ENCODE measurements at regions not wholly inside any gene's neighbourhood (a gene's known extent, or its start where the extent isn't known, plus 50 kb on each side); places are given as distances from the start of the nearest gene placed in this dataset.

- H3K4me2 ChIP-seq (ENCODE audit: low read depth, low read length, poor library complexity, severe bottlenecking), result no peak overlapping the region
- no peaks in the 10 kb centered on the region for H3F3A ChIP-seq (ENCODE audit: insufficient read depth)
- H3K9ac ChIP-seq (ENCODE audit: low read length), result no peak overlapping the region
- H4K20me1 ChIP-seq (ENCODE audit: low read depth, low read length), result no peaks in the 10 kb centered on the region
- TF ChIP-seq, protein P1, sequence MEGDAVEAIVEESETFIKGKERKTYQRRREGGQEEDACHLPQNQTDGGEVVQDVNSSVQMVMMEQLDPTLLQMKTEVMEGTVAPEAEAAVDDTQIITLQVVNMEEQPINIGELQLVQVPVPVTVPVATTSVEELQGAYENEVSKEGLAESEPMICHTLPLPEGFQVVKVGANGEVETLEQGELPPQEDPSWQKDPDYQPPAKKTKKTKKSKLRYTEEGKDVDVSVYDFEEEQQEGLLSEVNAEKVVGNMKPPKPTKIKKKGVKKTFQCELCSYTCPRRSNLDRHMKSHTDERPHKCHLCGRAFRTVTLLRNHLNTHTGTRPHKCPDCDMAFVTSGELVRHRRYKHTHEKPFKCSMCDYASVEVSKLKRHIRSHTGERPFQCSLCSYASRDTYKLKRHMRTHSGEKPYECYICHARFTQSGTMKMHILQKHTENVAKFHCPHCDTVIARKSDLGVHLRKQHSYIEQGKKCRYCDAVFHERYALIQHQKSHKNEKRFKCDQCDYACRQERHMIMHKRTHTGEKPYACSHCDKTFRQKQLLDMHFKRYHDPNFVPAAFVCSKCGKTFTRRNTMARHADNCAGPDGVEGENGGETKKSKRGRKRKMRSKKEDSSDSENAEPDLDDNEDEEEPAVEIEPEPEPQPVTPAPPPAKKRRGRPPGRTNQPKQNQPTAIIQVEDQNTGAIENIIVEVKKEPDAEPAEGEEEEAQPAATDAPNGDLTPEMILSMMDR (IDR thresholded peaks at IDR 0.05; ENCODE audit: insufficient read depth, low read length, poor library complexity, severe bottlenecking), result no peak
- no peak for TF ChIP-seq EZH2phosphoT487 (conservative IDR thresholded peaks at IDR 0.05; ENCODE audit: low read length)
- no peaks in the 10 kb centered on the region for H3K9me3 ChIP-seq (ENCODE audit: insufficient read depth, low read length)
- H3K4me3 ChIP-seq (ENCODE audit: insufficient read depth, low read length, poor library complexity, severe bottlenecking), result no peak overlapping the region
- no peaks in the 10 kb centered on the region for H3K9me2 ChIP-seq (replicated peaks; ENCODE audit: insufficient read depth, low read length)
- no peaks in the 10 kb centered on the region for H3K36me3 ChIP-seq (ENCODE audit: low read length)
- no peaks in the 10 kb centered on the region for H3K27me3 ChIP-seq (ENCODE audit: low read length)
- no peak overlapping the region for H3K27ac ChIP-seq (ENCODE audit: low read depth, low read length)
- H2AFZ ChIP-seq (ENCODE audit: low read depth, low read length, severe bottlenecking), result no peak overlapping the region
- no peaks in the 10 kb centered on the region for H3K79me2 ChIP-seq (ENCODE audit: insufficient read depth, low read length)
These were observed 383.0 kb upstream of the CDH4 start for GRCh38 chr20:60869087-60869486.

DNA sequence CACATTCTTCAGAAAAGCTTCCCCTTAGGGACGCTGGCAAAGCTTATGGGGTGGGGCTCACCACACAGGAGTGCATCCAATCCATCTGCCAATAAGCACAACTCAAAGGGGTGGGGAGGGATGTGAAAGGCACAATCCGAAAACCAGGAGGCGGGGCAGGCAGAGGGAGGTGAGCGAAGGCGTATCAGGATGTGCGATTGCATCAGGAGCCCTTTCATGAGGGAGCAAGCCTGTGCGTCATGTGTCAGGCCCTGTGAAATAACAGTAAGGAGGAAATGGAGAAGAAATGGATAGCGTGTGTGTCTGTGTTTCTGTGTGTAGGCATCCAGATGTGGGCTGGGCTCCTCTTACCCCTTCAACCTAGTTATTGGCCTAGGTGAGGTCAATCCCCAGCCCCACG, 382.4 kb upstream of the CDH4 start:
- no peaks in the 10 kb centered on the region for H3K79me2 ChIP-seq (ENCODE audit: insufficient read depth, low read length)
- H3K27me3 ChIP-seq (ENCODE audit: low read length), result no peaks in the 10 kb centered on the region
- no peak overlapping the region for H2AFZ ChIP-seq (ENCODE audit: low read depth, low read length, severe bottlenecking)
- H3K9ac ChIP-seq (ENCODE audit: low read length), result no peak overlapping the region
- TF ChIP-seq EZH2phosphoT487 (conservative IDR thresholded peaks at IDR 0.05; ENCODE audit: low read length), result no peak
- TF ChIP-seq, protein P1 (IDR thresholded peaks at IDR 0.05; ENCODE audit: insufficient read depth, low read length, poor library complexity, severe bottlenecking), result no peak
- H3K27ac ChIP-seq (ENCODE audit: low read depth, low read length), result no peak overlapping the region
- H3K9me2 ChIP-seq (replicated peaks; ENCODE audit: insufficient read depth, low read length), result no peaks in the 10 kb centered on the region
- H3K4me2 ChIP-seq (ENCODE audit: low read depth, low read length, poor library complexity, severe bottlenecking), result no peak overlapping the region
- no peaks in the 10 kb centered on the region for H3F3A ChIP-seq (ENCODE audit: insufficient read depth)
- H4K20me1 ChIP-seq (ENCODE audit: low read depth, low read length), result no peaks in the 10 kb centered on the region
- H3K4me3 ChIP-seq (ENCODE audit: insufficient read depth, low read length, poor library complexity, severe bottlenecking), result no peak overlapping the region
- no peaks in the 10 kb centered on the region for H3K36me3 ChIP-seq (ENCODE audit: low read length)
- no peaks in the 10 kb centered on the region for H3K9me3 ChIP-seq (ENCODE audit: insufficient read depth, low read length)

DNA sequence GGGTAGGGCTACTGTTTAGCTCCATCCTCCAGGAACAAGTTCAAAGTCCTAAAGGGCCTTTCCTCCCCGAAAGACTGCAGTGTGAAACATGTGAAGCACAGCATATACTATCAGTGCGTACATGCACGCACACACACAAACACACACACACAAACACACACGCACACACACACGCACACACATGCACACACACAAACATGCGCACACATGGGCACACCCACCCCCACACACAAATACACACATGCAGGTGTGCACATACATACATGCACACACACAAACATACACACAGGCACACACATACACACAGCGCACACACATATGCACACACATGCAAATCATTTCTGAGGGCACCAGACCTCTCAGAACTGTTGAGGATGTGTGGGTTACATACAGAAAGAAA, 382.0 kb upstream of the CDH4 start:
- H3K4me2 ChIP-seq (ENCODE audit: low read depth, low read length, poor library complexity, severe bottlenecking), result no peak overlapping the region
- no peaks in the 10 kb centered on the region for H3F3A ChIP-seq (ENCODE audit: insufficient read depth)
- H4K20me1 ChIP-seq (ENCODE audit: low read depth, low read length), result no peaks in the 10 kb centered on the region
- H3K36me3 ChIP-seq (ENCODE audit: low read length), result no peaks in the 10 kb centered on the region
- H3K9ac ChIP-seq (ENCODE audit: low read length), result no peak overlapping the region
- H2AFZ ChIP-seq (ENCODE audit: low read depth, low read length, severe bottlenecking), result no peak overlapping the region
- no peak for TF ChIP-seq EZH2phosphoT487 (conservative IDR thresholded peaks at IDR 0.05; ENCODE audit: low read length)
- TF ChIP-seq, protein P1 (IDR thresholded peaks at IDR 0.05; ENCODE audit: insufficient read depth, low read length, poor library complexity, severe bottlenecking), result no peak
- H3K9me3 ChIP-seq (ENCODE audit: insufficient read depth, low read length), result no peaks in the 10 kb centered on the region
- H3K27ac ChIP-seq (ENCODE audit: low read depth, low read length), result no peak overlapping the region
- no peaks in the 10 kb centered on the region for H3K79me2 ChIP-seq (ENCODE audit: insufficient read depth, low read length)
- H3K27me3 ChIP-seq (ENCODE audit: low read length), result no peaks in the 10 kb centered on the region
- H3K4me3 ChIP-seq (ENCODE audit: insufficient read depth, low read length, poor library complexity, severe bottlenecking), result no peak overlapping the region
- H3K9me2 ChIP-seq (replicated peaks; ENCODE audit: insufficient read depth, low read length), result no peaks in the 10 kb centered on the region
